ENCODE measurements at regions not wholly inside any gene's neighbourhood (a gene's known extent, or its start where the extent isn't known, plus 50 kb on each side); places are given as distances from the start of the nearest gene placed in this dataset.

- ATAC-seq (no peak), DNase-seq (no peak)
Measured at GRCh38 chr6:42512579-42512978, 51.2 kb upstream of the UBR2 start.

GRCh38 chr6:42511803-42512422, 51.9 kb upstream of the UBR2 start:
- ATAC-seq (no peak), DNase-seq (no peak)

GRCh38 chr6:42510795-42511194, 53.0 kb upstream of the UBR2 start:
- DNase-seq, result no peak
- no peak for ATAC-seq

GRCh38 chr6:42509765-42510164, 54.1 kb upstream of the UBR2 start:
- ATAC-seq (peak; percentile 82), DNase-seq (no peak)

GRCh38 chr6:42509256-42509655, 54.6 kb upstream of the UBR2 start:
- DNase-seq, result no peak
- ATAC-seq, result no peak

- ATAC-seq, result no peak
- DNase-seq, result no peak
Measured at GRCh38 chr6:42507901-42508300, 55.9 kb upstream of the UBR2 start.

GRCh38 chr6:42507195-42507594, 55.5 kb upstream of the TRERF1 start:
- no peak for DNase-seq
- ATAC-seq, result no peak

- DNase-seq (no peak), ATAC-seq (no peak)
Measured at GRCh38 chr6:42506070-42506469, 54.3 kb upstream of the TRERF1 start.

- no peak for DNase-seq
- ATAC-seq, result no peak
Measured at GRCh38 chr6:42505385-42505718, 53.6 kb upstream of the TRERF1 start.

GRCh38 chr6:42503894-42504293, 52.2 kb upstream of the TRERF1 start:
- DNase-seq (no peak), ATAC-seq (no peak)

- peak; percentile 32 for ATAC-seq
- no peak for DNase-seq
Measured at GRCh38 chr6:42502990-42503389, 51.3 kb upstream of the TRERF1 start.

- ATAC-seq, result no peak
- DNase-seq, result no peak
Measured at GRCh38 chr6:42502127-42502526, 50.4 kb upstream of the TRERF1 start.

Measured in stimulated activated naive CD8-positive, alpha-beta T cell treated with anti-CD3 and anti-CD28 coated beads, Interleukin-15, Interleukin-2, amounts not matched to agents 100 U/mL and 50 U/mL, for 24 hours (primary cell).